ENCODE measurements at regions not wholly inside any gene's neighbourhood (a gene's known extent, or its start where the extent isn't known, plus 50 kb on each side); places are given as distances from the start of the nearest gene placed in this dataset.
A peak's percentile ranks its signal among the peaks of the same experiment; 100 is the strongest.
"Not testable (repeated sequence)": the region's sequence is repeated elsewhere in the genome, so short reads cannot be mapped to it uniquely, and the experiment has no call there.

- not testable (repeated sequence) for DNase-seq (ENCODE audit: low read depth)
Observed at GRCh38 chr10:55899472-55900147, 461.4 kb downstream of the ZWINT start.

- DNase-seq (ENCODE audit: low read depth) = no peak
Observed at GRCh38 chr10:55897490-55897921, 463.6 kb downstream of the ZWINT start.

- no peak for DNase-seq (ENCODE audit: low read depth)
Observed at GRCh38 chr10:55892276-55892675, 468.8 kb downstream of the ZWINT start.

- no peak for DNase-seq (ENCODE audit: low read depth)
Observed at GRCh38 chr10:55881588-55881987, 479.5 kb downstream of the ZWINT start.

- DNase-seq (ENCODE audit: low read depth) = no peak
Observed at GRCh38 chr10:55873485-55873884, 487.6 kb downstream of the ZWINT start.

- DNase-seq (ENCODE audit: low read depth) = no peak
Observed at GRCh38 chr10:55870186-55870585, 490.9 kb downstream of the ZWINT start.

GRCh38 chr10:55867848-55868247 lies 493.2 kb downstream of the ZWINT start:
- no peak for DNase-seq (ENCODE audit: low read depth)

- DNase-seq (ENCODE audit: low read depth) = no peak
Observed at GRCh38 chr10:55858730-55859129, 502.3 kb downstream of the ZWINT start.

- DNase-seq (ENCODE audit: low read depth) = no peak
Observed at GRCh38 chr10:55852900-55853299, 508.2 kb downstream of the ZWINT start.

- no peak for DNase-seq (ENCODE audit: low read depth)
Observed at GRCh38 chr10:55837273-55837672, 523.8 kb downstream of the ZWINT start.

GRCh38 chr10:55822096-55822495 lies 539.0 kb downstream of the ZWINT start:
- no peak for DNase-seq (ENCODE audit: low read depth)

- DNase-seq (ENCODE audit: low read depth) = no peak
Observed at GRCh38 chr10:55820478-55820877, 540.6 kb downstream of the ZWINT start.

- DNase-seq (ENCODE audit: low read depth) = no peak
Observed at GRCh38 chr10:55820071-55820470, 541.0 kb downstream of the ZWINT start.

GRCh38 chr10:55813451-55814170 lies 547.4 kb downstream of the ZWINT start:
- DNase-seq (ENCODE audit: low read depth) = no peak

GRCh38 chr10:55803055-55803454 lies 558.0 kb downstream of the ZWINT start:
- DNase-seq (ENCODE audit: low read depth) = no peak

- no peak for DNase-seq (ENCODE audit: low read depth)
Observed at GRCh38 chr10:55801353-55801661, 559.8 kb downstream of the ZWINT start.

- no peak for DNase-seq (ENCODE audit: low read depth)
Observed at GRCh38 chr10:55800602-55801352, 560.3 kb downstream of the ZWINT start.

GRCh38 chr10:55793024-55793423 lies 568.0 kb downstream of the ZWINT start:
- DNase-seq (ENCODE audit: low read depth) = peak; percentile 9

- not testable (repeated sequence) for DNase-seq (ENCODE audit: low read depth)
Observed at GRCh38 chr10:55790276-55790675, 570.8 kb downstream of the ZWINT start.

- no peak for DNase-seq (ENCODE audit: low read depth)
Observed at GRCh38 chr10:55786461-55787050, 574.5 kb downstream of the ZWINT start.

GRCh38 chr10:55782181-55782580 lies 578.9 kb downstream of the ZWINT start:
- DNase-seq (ENCODE audit: low read depth) = no peak

- DNase-seq (ENCODE audit: low read depth) = no peak
Observed at GRCh38 chr10:55766212-55766611, 594.8 kb downstream of the ZWINT start.

- no peak for DNase-seq (ENCODE audit: low read depth)
Observed at GRCh38 chr10:55750458-55750857, 610.6 kb downstream of the ZWINT start.
